Skeletal muscle tissue (tissue), 3 donors: ENCODE measurements at regions not wholly inside any gene's neighbourhood (a gene's known extent, or its start where the extent isn't known, plus 50 kb on each side); places are given as distances from the start of the nearest gene placed in this dataset.

ENCODE experiments used
- H3K27ac ChIP-seq: one replicate; pipeline ENCODE4 v1.7.0; 2013; ENCODE audit warnings: mild to moderate bottlenecking, low read depth, low read length, inconsistent platforms
- H3K27me3 ChIP-seq, 3 donors: one replicate each; pipeline ENCODE4 v1.7.0; 2013; ENCODE audit warnings: low read length in 3 of 3; ENCODE audit not compliant: control insufficient read depth in 3 of 3, insufficient read depth in 3 of 3
- H3K36me3 ChIP-seq, 3 donors: one replicate each; pipeline ENCODE4 v1.7.0; 2013; ENCODE audit warnings: low read length in 3 of 3; ENCODE audit not compliant: control insufficient read depth in 3 of 3, insufficient read depth in 3 of 3
- H3K4me1 ChIP-seq, 3 donors: one replicate each; pipeline ENCODE4 v1.7.0; 2013; ENCODE audit warnings: low read length in 3 of 3, mild to moderate bottlenecking in 3 of 3; ENCODE audit not compliant: control insufficient read depth in 3 of 3, insufficient read depth in 3 of 3
- H3K4me3 ChIP-seq, 3 donors: one replicate each; pipeline ENCODE4 v1.7.0; 2013; ENCODE audit warnings: low read length in 3 of 3
- H3K9ac ChIP-seq, 3 donors: one replicate each; pipeline ENCODE4 v1.7.0; 2013; ENCODE audit warnings: low read length in 3 of 3, mild to moderate bottlenecking in 3 of 3, moderate library complexity in 2 of 3, low read depth in 1 of 3
- H3K9me3 ChIP-seq, 3 donors: one replicate each; pipeline ENCODE4 v1.7.0; 2013; ENCODE audit warnings: low read length in 3 of 3; ENCODE audit not compliant: control insufficient read depth in 3 of 3
- donor health status: Osteomylitis.

DNA sequence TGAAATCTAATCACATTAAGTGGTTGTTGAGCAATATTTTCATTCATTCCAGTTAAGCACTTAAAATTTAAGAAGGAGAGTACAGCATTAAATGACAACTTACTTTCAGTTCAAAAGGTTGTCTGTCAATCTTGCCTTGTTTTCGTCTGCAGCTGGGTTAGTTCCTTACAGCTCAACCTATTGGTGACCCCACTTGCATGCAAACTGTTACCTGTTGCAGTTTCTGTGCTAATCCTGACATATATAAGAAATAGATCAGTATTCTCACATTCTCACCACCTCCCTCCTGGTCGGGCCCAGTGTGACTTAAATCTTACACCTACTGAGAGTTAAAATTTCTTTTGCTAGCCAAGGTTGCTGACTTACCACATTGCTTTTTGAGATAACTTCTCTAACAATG, 191.8 kb upstream of the SMC2 start:
- Histone ChIP-seq H3K9ac (no peak overlapping the region), H3K9me3 (no peaks in the 10 kb centered on the region)

DNA sequence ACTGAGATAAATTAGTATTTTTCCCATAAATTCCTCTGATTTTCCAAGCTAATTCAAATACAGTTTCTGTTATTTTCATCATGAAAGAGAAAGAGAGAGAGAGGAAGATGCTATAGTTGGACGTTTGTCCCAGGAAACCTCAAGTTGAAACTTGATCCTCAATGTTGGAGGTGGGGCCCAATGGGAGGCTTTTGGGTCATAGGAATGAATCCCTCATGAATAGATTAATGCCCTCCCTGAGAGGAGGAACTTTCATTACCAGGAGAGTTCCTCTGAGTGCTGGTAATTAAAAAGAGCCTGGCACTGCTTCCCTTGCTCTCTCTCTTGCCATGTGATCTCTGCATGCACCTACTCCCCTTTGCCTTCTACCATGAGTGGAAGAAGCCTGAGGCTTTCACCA, 189.9 kb upstream of the SMC2 start:
- Histone ChIP-seq H3K4me1 (no peaks in the 10 kb centered on the region), H3K9ac (no peak overlapping the region), H3K27ac (no peak overlapping the region), H3K9me3 (no peaks in the 10 kb centered on the region), H3K36me3 (no peaks in the 10 kb centered on the region), H3K27me3 (no peaks in the 10 kb centered on the region), H3K4me3 (no peak overlapping the region)

More for the DNA sequence above, 191.8 kb upstream of the SMC2 start:
- H3K4me3 ChIP-seq: no peak overlapping the region
- no peaks in the 10 kb centered on the region for H3K27me3 ChIP-seq
- H3K4me1 ChIP-seq: no peaks in the 10 kb centered on the region
- H3K36me3 ChIP-seq: no peaks in the 10 kb centered on the region
- H3K27ac ChIP-seq: no peak overlapping the region

DNA sequence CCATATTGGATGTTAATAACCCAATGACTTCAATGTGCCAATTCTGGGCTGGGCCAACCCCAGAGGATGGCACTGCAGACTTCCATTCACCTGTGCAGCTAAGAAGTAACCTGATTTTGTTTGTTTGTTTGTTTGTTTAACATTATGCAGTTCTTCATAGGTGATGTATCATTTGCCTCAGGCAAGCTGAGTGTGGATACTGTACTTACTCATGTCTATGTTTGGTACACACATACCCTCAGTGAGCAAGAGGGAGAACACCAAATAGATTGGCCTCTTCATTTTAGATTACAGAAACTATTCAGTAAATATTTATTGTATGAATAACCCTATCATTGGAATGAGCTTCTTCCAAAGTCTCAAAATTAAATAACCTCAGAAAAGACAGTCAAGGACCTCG, 180.2 kb upstream of the SMC2 start:
- Histone ChIP-seq H3K9me3 (no peaks in the 10 kb centered on the region), H3K4me3 (no peak overlapping the region), H3K36me3 (no peaks in the 10 kb centered on the region), H3K9ac (no peak overlapping the region), H3K27ac (no peak overlapping the region), H3K4me1 (no peaks in the 10 kb centered on the region), H3K27me3 (no peaks in the 10 kb centered on the region)

DNA sequence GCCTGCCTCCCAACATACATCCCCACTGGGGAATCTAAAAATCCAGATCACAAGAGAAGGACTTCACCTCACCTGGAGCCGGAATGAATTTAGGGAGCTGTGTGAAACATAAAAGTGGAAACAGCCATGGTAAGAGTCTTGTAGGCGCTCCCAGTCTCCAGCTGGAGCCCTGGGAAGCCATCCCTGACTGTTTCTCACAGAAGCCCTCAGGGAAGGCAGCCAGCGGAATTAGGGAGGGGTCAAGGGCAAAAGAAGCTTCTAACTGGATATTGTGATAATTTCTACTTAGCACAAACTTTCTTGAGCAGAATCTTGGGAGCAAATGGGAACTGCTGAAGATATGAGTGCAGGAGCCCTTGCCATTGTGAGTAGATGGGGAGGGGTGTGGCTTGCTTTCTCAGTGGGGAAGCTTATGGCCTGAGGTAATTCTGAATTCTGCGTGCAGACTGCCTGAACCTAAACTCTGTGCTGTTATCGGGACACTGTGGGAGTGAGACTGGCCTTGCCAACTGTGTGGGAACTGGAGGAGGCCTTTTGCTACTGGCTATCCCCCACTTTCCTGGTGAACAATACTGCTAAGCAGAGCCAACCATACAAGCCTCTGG, 174.4 kb upstream of the SMC2 start:
- H3K36me3 ChIP-seq: no peaks in the 10 kb centered on the region
- H3K27me3 ChIP-seq: no peaks in the 10 kb centered on the region
- H3K9me3 ChIP-seq: no peaks in the 10 kb centered on the region
- no peak overlapping the region for H3K4me3 ChIP-seq
- no peak overlapping the region for H3K27ac ChIP-seq
- no peak overlapping the region for H3K9ac ChIP-seq
- no peaks in the 10 kb centered on the region for H3K4me1 ChIP-seq

DNA sequence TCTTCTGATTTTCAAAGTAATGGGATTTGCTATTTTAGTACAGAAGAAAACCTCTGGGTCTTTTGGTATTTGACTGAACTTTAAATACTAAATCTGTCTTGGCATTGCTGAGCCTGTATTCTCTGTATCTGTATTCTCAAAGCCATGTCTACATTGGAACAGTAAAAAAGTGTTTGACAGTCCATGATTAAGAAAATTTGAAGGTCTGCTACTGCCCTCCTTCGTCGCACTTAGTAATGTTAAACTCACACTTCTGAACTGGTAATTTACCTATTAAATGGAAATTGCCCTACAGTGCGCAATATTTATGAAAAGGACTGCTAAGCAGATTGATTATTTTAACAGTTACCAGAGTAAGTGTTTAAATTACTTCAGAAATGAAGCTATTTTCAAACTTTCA, 165.7 kb upstream of the SMC2 start:
- no peaks in the 10 kb centered on the region for H3K27me3 ChIP-seq
- no peak overlapping the region for H3K27ac ChIP-seq
- H3K9me3 ChIP-seq: no peaks in the 10 kb centered on the region
- H3K9ac ChIP-seq: no peak overlapping the region
- no peak overlapping the region for H3K4me3 ChIP-seq
- H3K4me1 ChIP-seq: no peaks in the 10 kb centered on the region
- no peaks in the 10 kb centered on the region for H3K36me3 ChIP-seq

DNA sequence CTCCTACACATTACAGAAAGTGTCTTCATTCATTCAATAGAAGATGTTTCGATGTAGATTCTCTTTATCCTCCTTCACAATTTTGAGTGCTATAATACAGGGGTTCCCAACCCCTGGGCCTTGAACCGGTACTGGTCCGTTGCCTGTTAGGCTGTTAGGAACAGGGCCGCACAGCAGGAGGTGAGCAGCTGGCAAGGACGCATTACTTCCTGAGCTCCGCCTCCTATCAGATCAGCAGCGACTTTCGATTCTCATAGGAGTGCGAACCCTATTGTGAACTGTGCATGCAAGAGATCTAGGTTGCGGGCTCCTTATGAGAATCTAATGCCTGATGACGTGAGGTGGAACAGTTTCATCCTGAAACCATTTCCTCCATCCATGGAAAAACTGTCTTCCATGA, 153.0 kb upstream of the SMC2 start:
- Histone ChIP-seq H3K4me3 (no peak overlapping the region), H3K27ac (no peak overlapping the region)

DNA sequence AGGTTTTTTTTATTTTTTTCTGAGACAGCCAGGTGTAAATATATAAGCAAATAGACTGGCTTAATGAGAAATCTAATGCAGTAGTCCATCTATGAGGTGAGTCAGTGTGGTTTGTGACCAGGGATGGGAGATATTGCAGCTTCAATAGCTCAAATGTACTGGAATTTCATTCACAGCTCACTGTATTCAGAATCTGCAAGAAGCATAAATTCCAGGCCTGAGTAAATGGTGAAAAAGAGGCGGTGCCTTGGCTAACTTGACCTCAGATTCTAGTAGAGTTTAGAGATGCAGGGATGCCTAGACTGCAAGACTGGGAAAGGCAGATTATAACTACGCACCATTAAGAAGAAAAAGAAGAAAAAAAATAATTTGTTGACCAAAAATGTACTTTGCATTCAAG, 151.9 kb upstream of the SMC2 start:
- Histone ChIP-seq H3K27ac (no peak overlapping the region), H3K9me3 (no peaks in the 10 kb centered on the region), H3K9ac (no peak overlapping the region), H3K4me3 (no peak overlapping the region), H3K27me3 (no peaks in the 10 kb centered on the region), H3K36me3 (no peaks in the 10 kb centered on the region), H3K4me1 (no peaks in the 10 kb centered on the region)

More for the DNA sequence above, 153.0 kb upstream of the SMC2 start:
- Histone ChIP-seq H3K27me3 (no peaks in the 10 kb centered on the region), H3K4me1 (no peaks in the 10 kb centered on the region), H3K36me3 (no peaks in the 10 kb centered on the region), H3K9ac (no peak overlapping the region), H3K9me3 (no peaks in the 10 kb centered on the region)

DNA sequence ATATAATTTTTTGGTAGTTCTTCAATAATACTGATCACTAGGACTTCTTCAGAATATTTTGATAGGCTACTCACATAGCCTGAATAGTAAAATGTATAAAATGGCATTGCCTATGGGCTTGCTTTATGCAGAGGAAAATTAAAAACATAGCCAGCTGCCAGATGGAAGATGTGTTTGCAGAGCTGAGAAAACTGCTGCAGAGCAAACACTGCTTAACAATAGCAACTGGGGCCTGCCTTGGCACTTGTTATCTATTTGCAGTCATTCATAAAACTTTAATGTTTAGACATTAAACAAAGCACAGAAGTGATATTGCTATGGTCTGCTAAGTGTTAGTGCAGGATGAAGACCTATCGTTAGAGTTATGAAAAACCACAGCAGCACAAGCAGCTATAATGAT, 151.5 kb upstream of the SMC2 start:
- H3K4me3 ChIP-seq: no peak overlapping the region
- H3K9me3 ChIP-seq: no peaks in the 10 kb centered on the region
- H3K27ac ChIP-seq: no peak overlapping the region
- H3K9ac ChIP-seq: no peak overlapping the region
- H3K36me3 ChIP-seq: no peaks in the 10 kb centered on the region
- H3K4me1 ChIP-seq: no peaks in the 10 kb centered on the region
- H3K27me3 ChIP-seq: no peaks in the 10 kb centered on the region

DNA sequence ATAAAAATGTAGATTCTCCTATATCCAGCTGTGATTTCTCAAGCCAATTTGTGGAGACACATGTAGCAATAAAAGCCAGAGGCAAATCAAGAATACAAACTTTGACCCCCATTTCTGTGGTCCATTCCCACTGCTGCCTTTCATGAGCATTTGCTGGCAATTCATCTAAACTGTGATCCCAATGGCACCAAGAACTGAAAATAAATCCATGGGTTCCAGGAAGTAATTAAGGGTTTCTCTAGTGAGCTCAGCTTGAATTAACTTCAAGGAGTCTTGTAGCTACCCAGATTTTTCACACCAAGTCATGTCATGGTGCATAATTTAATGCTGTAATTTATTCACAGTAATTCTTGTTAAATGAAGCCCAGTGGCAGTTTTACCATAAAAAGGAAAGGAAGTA, 145.0 kb upstream of the SMC2 start:
- no peak overlapping the region for H3K9ac ChIP-seq
- no peaks in the 10 kb centered on the region for H3K36me3 ChIP-seq
- H3K27me3 ChIP-seq: no peaks in the 10 kb centered on the region
- H3K4me3 ChIP-seq: no peak overlapping the region
- no peaks in the 10 kb centered on the region for H3K4me1 ChIP-seq
- H3K9me3 ChIP-seq: no peaks in the 10 kb centered on the region
- no peak overlapping the region for H3K27ac ChIP-seq

DNA sequence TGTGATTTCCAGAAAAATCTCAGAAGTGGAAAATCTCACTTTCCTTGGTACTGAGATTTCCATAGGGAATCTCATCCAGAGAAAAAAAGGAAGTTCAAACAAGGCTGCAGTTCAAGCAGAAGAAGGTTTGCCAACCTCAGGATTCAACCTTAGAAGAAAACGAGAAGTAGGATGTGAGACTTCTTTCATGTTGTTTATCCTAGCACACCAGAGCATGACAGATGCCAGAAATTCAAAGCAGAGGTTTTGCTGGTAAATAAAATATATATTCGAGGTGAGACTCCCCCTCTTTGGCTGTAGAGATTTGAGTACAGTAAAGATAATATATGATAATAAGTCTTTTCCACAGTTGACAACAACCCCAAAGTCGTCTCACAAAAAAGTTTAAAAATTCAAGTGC, 116.9 kb upstream of the SMC2 start:
- H3K9ac ChIP-seq: no peak overlapping the region
- H3K27ac ChIP-seq: no peak overlapping the region
- H3K27me3 ChIP-seq: no peaks in the 10 kb centered on the region
- no peaks in the 10 kb centered on the region for H3K9me3 ChIP-seq
- H3K4me1 ChIP-seq: no peaks in the 10 kb centered on the region
- no peaks in the 10 kb centered on the region for H3K36me3 ChIP-seq
- no peak overlapping the region for H3K4me3 ChIP-seq

DNA sequence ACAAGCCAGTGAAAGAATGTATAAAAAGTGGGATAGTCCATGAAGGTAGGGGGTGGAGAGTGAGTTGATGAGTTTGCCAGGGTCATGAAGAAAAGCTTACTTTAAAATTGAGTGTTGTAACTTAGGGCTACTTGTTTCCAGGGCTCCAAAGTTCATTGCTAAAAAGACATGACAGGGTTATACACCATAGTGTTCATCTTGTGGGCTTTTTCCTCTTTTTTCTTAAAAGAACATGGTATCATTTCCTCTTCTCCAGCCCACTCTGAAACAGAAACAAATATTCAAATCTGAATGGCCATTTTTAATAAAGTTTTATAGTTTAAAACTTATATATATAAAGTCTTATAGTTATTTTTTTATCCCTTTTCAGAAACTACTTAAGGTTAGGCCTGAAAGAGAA, 115.7 kb upstream of the SMC2 start:
- no peaks in the 10 kb centered on the region for H3K27me3 ChIP-seq
- H3K9me3 ChIP-seq: no peaks in the 10 kb centered on the region
- H3K27ac ChIP-seq: no peak overlapping the region
- H3K36me3 ChIP-seq: no peaks in the 10 kb centered on the region
- no peaks in the 10 kb centered on the region for H3K4me1 ChIP-seq
- no peak overlapping the region for H3K9ac ChIP-seq
- H3K4me3 ChIP-seq: no peak overlapping the region
